H9 (cell line): ENCODE measurements at regions not wholly inside any gene's neighbourhood (a gene's known extent, or its start where the extent isn't known, plus 50 kb on each side); places are given as distances from the start of the nearest gene placed in this dataset.

Experiments
- DNase-seq: peaks from one replicate; pipeline ENCODE4 v3.0.0-alpha.2; 2017
- H2AFZ ChIP-seq: one replicate; pipeline ENCODE4 v1.6.1; 2013; ENCODE audit warnings: mild to moderate bottlenecking, low read length, control low read depth, moderate library complexity
- H2AK5ac ChIP-seq: 2 replicates; pipeline ENCODE4 v1.6.1; 2013; ENCODE audit warnings: low read length, control low read depth, mixed read lengths; ENCODE audit not compliant: insufficient read length
- H2BK120ac ChIP-seq: one replicate; pipeline ENCODE4 v1.6.1; 2013; ENCODE audit warnings: low read depth, mild to moderate bottlenecking, low read length, control low read depth, inconsistent platforms; ENCODE audit not compliant: poor library complexity, severe bottlenecking
- H2BK12ac ChIP-seq: 2 replicates; pipeline ENCODE4 v1.6.1; 2013; ENCODE audit warnings: low read length, control low read depth, mixed read lengths, low read depth; ENCODE audit not compliant: insufficient read length
- H2BK15ac ChIP-seq: 2 replicates; pipeline ENCODE4 v1.6.1; 2013; ENCODE audit warnings: low read depth, low read length, control low read depth
- H2BK20ac ChIP-seq: one replicate; pipeline ENCODE4 v1.6.1; 2013; ENCODE audit warnings: low read depth, mild to moderate bottlenecking, low read length, control low read depth, inconsistent platforms; ENCODE audit not compliant: poor library complexity, severe bottlenecking
- H2BK5ac ChIP-seq: 2 replicates; pipeline ENCODE4 v1.6.1; 2013; ENCODE audit warnings: low read length, control low read depth, mixed read lengths; ENCODE audit not compliant: insufficient read length
- H3K14ac ChIP-seq: 2 replicates; pipeline ENCODE4 v1.6.1; 2013; ENCODE audit warnings: low read length, control low read depth; ENCODE audit not compliant: insufficient read depth
- H3K18ac ChIP-seq: 2 replicates; pipeline ENCODE4 v1.6.1; 2013; ENCODE audit warnings: low read depth, mild to moderate bottlenecking, mixed read lengths, low read length, control low read depth; ENCODE audit not compliant: insufficient read length
- H3K23ac ChIP-seq: 2 replicates; pipeline ENCODE4 v1.6.1; 2013; ENCODE audit warnings: low read length, control low read depth, mixed read lengths, low read depth; ENCODE audit not compliant: insufficient read length
- H3K23me2 ChIP-seq: 2 replicates; pipeline ENCODE4 v1.6.1; 2013; ENCODE audit warnings: low read depth, mild to moderate bottlenecking, mixed read lengths, low read length, control low read depth; ENCODE audit not compliant: insufficient read length, poor library complexity, severe bottlenecking
- H3K27ac ChIP-seq: 2 replicates; pipeline ENCODE4 v1.5.1; 2013; ENCODE audit warnings: low read length, control low read depth, mixed read lengths, low read depth; ENCODE audit not compliant: insufficient read length
- H3K27me3 ChIP-seq: 2 replicates; pipeline ENCODE4 v1.6.1; 2013; ENCODE audit warnings: low read length, control low read depth, inconsistent platforms; ENCODE audit not compliant: insufficient read depth
- H3K4ac ChIP-seq: 2 replicates; pipeline ENCODE4 v1.6.1; 2013; ENCODE audit warnings: low read depth, mild to moderate bottlenecking, control low read depth, inconsistent platforms, low read length, moderate library complexity
- H3K4me1 ChIP-seq: 2 replicates; pipeline ENCODE4 v1.6.1; 2013; ENCODE audit warnings: low read length, control low read depth, inconsistent platforms; ENCODE audit not compliant: insufficient read depth
- H3K4me2 ChIP-seq: 2 replicates; pipeline ENCODE4 v1.6.1; 2013; ENCODE audit warnings: low read length, control low read depth, mixed read lengths; ENCODE audit not compliant: insufficient read length, insufficient read depth
- H3K56ac ChIP-seq: 2 replicates; pipeline ENCODE4 v1.6.1; 2013; ENCODE audit warnings: low read depth, mild to moderate bottlenecking, mixed read lengths, low read length, control low read depth; ENCODE audit not compliant: insufficient read length
- H3K79me1 ChIP-seq: 2 replicates; pipeline ENCODE4 v1.6.1; 2013; ENCODE audit warnings: low read depth, mild to moderate bottlenecking, moderate library complexity, low read length, control low read depth, inconsistent platforms; ENCODE audit not compliant: insufficient read depth, poor library complexity, severe bottlenecking
- H3K79me2 ChIP-seq: 2 replicates; pipeline ENCODE4 v1.6.1; 2013; ENCODE audit warnings: low read length, control low read depth, inconsistent platforms; ENCODE audit not compliant: insufficient read depth
- H3K9ac ChIP-seq: 2 replicates; pipeline ENCODE4 v1.6.1; 2013; ENCODE audit warnings: low read length, control low read depth, mixed read lengths; ENCODE audit not compliant: insufficient read length; ENCODE audit errors: extremely low read depth
- H3K9me3 ChIP-seq: one replicate; pipeline ENCODE4 v1.6.1; 2013; ENCODE audit warnings: low read depth, low read length, inconsistent platforms; ENCODE audit not compliant: control insufficient read depth
- H3T11ph ChIP-seq: one replicate; pipeline ENCODE4 v1.6.1; 2013; ENCODE audit warnings: mild to moderate bottlenecking, low read length, control low read depth, inconsistent platforms
- H4K20me1 ChIP-seq: one replicate; pipeline ENCODE4 v1.6.1; 2013; ENCODE audit not compliant: control insufficient read depth, insufficient read length, insufficient read depth
- H4K5ac ChIP-seq: 2 replicates; pipeline ENCODE4 v1.6.1; 2013; ENCODE audit warnings: low read depth, mild to moderate bottlenecking, mixed read lengths, low read length, control low read depth; ENCODE audit not compliant: insufficient read length
- H4K8ac ChIP-seq: replicated peaks from 2 replicates; pipeline ENCODE4 v1.6.1; 2013; ENCODE audit warnings: low read length, control low read depth, mixed read lengths, low read depth; ENCODE audit not compliant: insufficient read length
- H4K91ac ChIP-seq: 2 replicates; pipeline ENCODE4 v1.6.1; 2013; ENCODE audit warnings: low read depth, mild to moderate bottlenecking, moderate library complexity, mixed read lengths, low read length, control low read depth; ENCODE audit not compliant: insufficient read length
- H3K27ac Mint-ChIP-seq, 3 experiments: 2 replicates in 2 of 3; 3 replicates in 1 of 3; pipeline ENCODE4 v1.8.0; 2020 to 2021; ENCODE audit warnings: mixed read lengths in 3 of 3, mild to moderate bottlenecking in 1 of 3, moderate library complexity in 1 of 3
- H3K27me3 Mint-ChIP-seq: 2 replicates; pipeline ENCODE4 v1.8.0; 2021; ENCODE audit warnings: low read depth, mild to moderate bottlenecking, moderate library complexity, mixed read lengths
- H3K36me3 Mint-ChIP-seq, 3 experiments: 2 replicates in 2 of 3; 3 replicates in 1 of 3; pipeline ENCODE4 v1.8.0; 2020 to 2021; ENCODE audit warnings: low read depth in 3 of 3, mixed read lengths in 3 of 3; ENCODE audit not compliant: insufficient read depth in 1 of 3
- H3K4me1 Mint-ChIP-seq, 2 experiments: 2 replicates each; pipeline ENCODE4 v1.8.0; 2020; ENCODE audit warnings: mixed read lengths in 2 of 2
- H3K4me3 Mint-ChIP-seq, 2 experiments: 2 replicates in 1 of 2; 3 replicates in 1 of 2; pipeline ENCODE4 v1.8.0; 2020 to 2021; ENCODE audit warnings: mild to moderate bottlenecking in 2 of 2, mixed read lengths in 2 of 2, moderate library complexity in 1 of 2
- H3K9me3 Mint-ChIP-seq, 2 experiments: 2 replicates in 1 of 2; 3 replicates in 1 of 2; pipeline ENCODE4 v1.8.0; 2020; ENCODE audit warnings: mild to moderate bottlenecking in 2 of 2, mixed read lengths in 2 of 2, moderate library complexity in 1 of 2
- WGBS: extraction: QIAGEN DNeasy Blood & Tissue Kit; methylation state at CpG from one replicate; pipeline ENCODE4 v1.1.7; 2013; ENCODE audit warnings: missing lambda C conversion rate, low lambda C conversion rate, mixed read lengths; ENCODE audit not compliant: insufficient read length; ENCODE audit errors: extremely low coverage; 5-methylcytosine and 5-hydroxymethylcytosine counted together
- TF ChIP-seq, protein P1 (sequence below): fragments of 200-600 bp; sonication (generic); conservative IDR thresholded peaks from 3 replicates; pipeline ENCODE4 v1.8.0; 2021; ENCODE audit warnings: antibody characterized with exemption, mild to moderate bottlenecking

DNA sequence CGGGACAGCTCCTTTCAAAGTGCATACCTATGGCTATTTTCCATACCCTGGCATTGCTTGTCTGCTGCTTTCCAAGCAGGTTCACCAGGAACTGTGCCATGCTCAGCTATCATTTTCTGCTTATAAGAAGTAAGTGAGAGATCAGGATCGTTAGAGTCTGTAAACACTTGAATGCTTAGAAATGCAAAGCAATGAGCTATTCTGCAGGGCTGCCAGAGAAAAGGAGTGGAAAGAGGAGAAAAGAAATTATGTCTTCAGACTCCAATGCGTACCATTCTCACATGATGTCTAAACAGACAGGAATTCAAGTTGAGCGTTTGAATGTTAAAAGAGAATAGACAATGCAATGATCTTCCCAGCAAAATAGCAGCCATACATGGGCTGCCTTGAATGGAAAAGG lies 245.5 kb upstream of the SLC7A11 start:
- Histone ChIP-seq H3K23ac (no peak overlapping the region), H2BK5ac (no peak overlapping the region), H2AFZ (no peak overlapping the region), H3K4me2 (no peak overlapping the region), H3K23me2 (no peaks in the 10 kb centered on the region), H3K4me1 (peaks cover 3% of the 10 kb centered on the region; the same call in 1 of the 2 replicates), H3K18ac (no peak overlapping the region), H3K27ac (no peak overlapping the region), H3T11ph (no peak overlapping the region), H3K56ac (no peak overlapping the region), H4K5ac (no peak overlapping the region), H2AK5ac (no peak overlapping the region), H3K27me3 (no peaks in the 10 kb centered on the region), H3K14ac (no peak overlapping the region), H2BK12ac (no peak overlapping the region), H3K4ac (no peak overlapping the region), H4K91ac (no peak overlapping the region), H4K20me1 (no peaks in the 10 kb centered on the region), H4K8ac (no peak overlapping the region), H3K79me1 (no peaks in the 10 kb centered on the region), H3K9me3 (no peaks in the 10 kb centered on the region), H2BK15ac (no peak overlapping the region), H3K9ac (no peak overlapping the region), H3K79me2 (no peaks in the 10 kb centered on the region), H2BK120ac (no peak overlapping the region), H2BK20ac (no peak overlapping the region)
- Mint-ChIP-seq H3K4me3 (no peak overlapping the region), H3K9me3 (no peaks in the 10 kb centered on the region), H3K36me3 (no peaks in the 10 kb centered on the region), H3K4me1 (peaks cover 12 to 13% of the 10 kb centered on the region in 2 experiments), H3K27ac (peak overlapping the region in 2 of 3 experiments; percentile 42 to 72; a peak in 3 of 7 replicates), H3K27me3 (no peaks in the 10 kb centered on the region)
- no peak for DNase-seq
- no CpG with 5 or more reads among the region's 4 CpGs for WGBS
- TF ChIP-seq, protein P1, sequence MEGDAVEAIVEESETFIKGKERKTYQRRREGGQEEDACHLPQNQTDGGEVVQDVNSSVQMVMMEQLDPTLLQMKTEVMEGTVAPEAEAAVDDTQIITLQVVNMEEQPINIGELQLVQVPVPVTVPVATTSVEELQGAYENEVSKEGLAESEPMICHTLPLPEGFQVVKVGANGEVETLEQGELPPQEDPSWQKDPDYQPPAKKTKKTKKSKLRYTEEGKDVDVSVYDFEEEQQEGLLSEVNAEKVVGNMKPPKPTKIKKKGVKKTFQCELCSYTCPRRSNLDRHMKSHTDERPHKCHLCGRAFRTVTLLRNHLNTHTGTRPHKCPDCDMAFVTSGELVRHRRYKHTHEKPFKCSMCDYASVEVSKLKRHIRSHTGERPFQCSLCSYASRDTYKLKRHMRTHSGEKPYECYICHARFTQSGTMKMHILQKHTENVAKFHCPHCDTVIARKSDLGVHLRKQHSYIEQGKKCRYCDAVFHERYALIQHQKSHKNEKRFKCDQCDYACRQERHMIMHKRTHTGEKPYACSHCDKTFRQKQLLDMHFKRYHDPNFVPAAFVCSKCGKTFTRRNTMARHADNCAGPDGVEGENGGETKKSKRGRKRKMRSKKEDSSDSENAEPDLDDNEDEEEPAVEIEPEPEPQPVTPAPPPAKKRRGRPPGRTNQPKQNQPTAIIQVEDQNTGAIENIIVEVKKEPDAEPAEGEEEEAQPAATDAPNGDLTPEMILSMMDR: no peak
